Gastroesophageal sphincter (tissue), 3 donors: ENCODE measurements at regions not wholly inside any gene's neighbourhood (a gene's known extent, or its start where the extent isn't known, plus 50 kb on each side); places are given as distances from the start of the nearest gene placed in this dataset.

Experiments
- CTCF ChIP-seq, 4 experiments: fragments of 200-600 bp in 2 of 4; fragments of 450-650 bp in 2 of 4; sonication (generic) in 1 of 4; IDR thresholded peaks; one replicate each; pipeline ENCODE4 v1.5.1; 2017 to 2019; ENCODE audit warnings: antibody characterized with exemption in 4 of 4, mild to moderate bottlenecking in 2 of 4, moderate library complexity in 2 of 4
- EP300 ChIP-seq: sonication (generic); formaldehyde crosslinking; IDR thresholded peaks from one replicate; pipeline ENCODE4 v1.6.1; 2017; ENCODE audit warnings: antibody characterized with exemption, mild to moderate bottlenecking
- POLR2A ChIP-seq, 2 donors: fragments of 450-650 bp; IDR thresholded peaks; one replicate each; pipeline ENCODE4 v1.6.1; 2017; ENCODE audit warnings: antibody characterized with exemption in 2 of 2, mild to moderate bottlenecking in 2 of 2, moderate library complexity in 1 of 2
- POLR2AphosphoS5 ChIP-seq: sonication (generic); formaldehyde crosslinking; IDR thresholded peaks from one replicate; pipeline ENCODE4 v1.6.1; 2017; ENCODE audit warnings: antibody characterized with exemption

- no peak for TF ChIP-seq POLR2A (IDR thresholded peaks at IDR 0.05)
- no peak for TF ChIP-seq CTCF (IDR thresholded peaks at IDR 0.05)
- TF ChIP-seq EP300 = no peak
- no peak for TF ChIP-seq POLR2AphosphoS5
These were observed 63.9 kb upstream of the TANK start for GRCh38 chr2:161096336-161096735.
